ENCODE measurements at regions not wholly inside any gene's neighbourhood (a gene's known extent, or its start where the extent isn't known, plus 50 kb on each side); places are given as distances from the start of the nearest gene placed in this dataset.

- H3K4me3 ChIP-seq (ENCODE audit: low read depth, low read length), result no peak overlapping the region
- no peak for TF ChIP-seq CTCF (IDR thresholded peaks at IDR 0.05; ENCODE audit: low read depth, low read length, missing control alignments)
- DNase-seq (ENCODE audit: low read depth), result no peak
- in situ Hi-C loops (cut with HindIII; ENCODE audit: low sequenced_read_pairs), result no loop called here
Observed at GRCh38 chr1:186741640-186742039, 61.4 kb upstream of the PTGS2 start.

- no peak overlapping the region for H3K4me3 ChIP-seq (ENCODE audit: low read depth, low read length)
- no peak for DNase-seq (ENCODE audit: low read depth)
- TF ChIP-seq CTCF (IDR thresholded peaks at IDR 0.05; ENCODE audit: low read depth, low read length, missing control alignments), result no peak
- in situ Hi-C loops (cut with HindIII; ENCODE audit: low sequenced_read_pairs), result no loop called here
Observed at GRCh38 chr1:186740324-186740723, 60.1 kb upstream of the PTGS2 start.

- in situ Hi-C loops (cut with HindIII; ENCODE audit: low sequenced_read_pairs), result no loop called here
- DNase-seq (ENCODE audit: low read depth), result no peak
- TF ChIP-seq CTCF (IDR thresholded peaks at IDR 0.05; ENCODE audit: low read depth, low read length, missing control alignments), result no peak
- no peak overlapping the region for H3K4me3 ChIP-seq (ENCODE audit: low read depth, low read length)
Observed at GRCh38 chr1:186739515-186739914, 59.3 kb upstream of the PTGS2 start.

GRCh38 chr1:186738926-186739325, 58.7 kb upstream of the PTGS2 start:
- TF ChIP-seq CTCF (IDR thresholded peaks at IDR 0.05; ENCODE audit: low read depth, low read length, missing control alignments), result no peak
- no peak overlapping the region for H3K4me3 ChIP-seq (ENCODE audit: low read depth, low read length)
- in situ Hi-C loops (cut with HindIII; ENCODE audit: low sequenced_read_pairs), result no loop called here
- DNase-seq (ENCODE audit: low read depth), result no peak

- in situ Hi-C loops (cut with HindIII; ENCODE audit: low sequenced_read_pairs), result no loop called here
- TF ChIP-seq CTCF (IDR thresholded peaks at IDR 0.05; ENCODE audit: low read depth, low read length, missing control alignments), result no peak
- no peak overlapping the region for H3K4me3 ChIP-seq (ENCODE audit: low read depth, low read length)
- no peak for DNase-seq (ENCODE audit: low read depth)
Observed at GRCh38 chr1:186736971-186737685, 56.9 kb upstream of the PTGS2 start.

GRCh38 chr1:186735463-186735862, 55.2 kb upstream of the PTGS2 start:
- no peak for DNase-seq (ENCODE audit: low read depth)
- no peak for TF ChIP-seq CTCF (IDR thresholded peaks at IDR 0.05; ENCODE audit: low read depth, low read length, missing control alignments)
- no peak overlapping the region for H3K4me3 ChIP-seq (ENCODE audit: low read depth, low read length)
- in situ Hi-C loops (cut with HindIII; ENCODE audit: low sequenced_read_pairs), result no loop called here

Data from astrocyte of the cerebellum (primary cell).